ENCODE measurements at regions not wholly inside any gene's neighbourhood (a gene's known extent, or its start where the extent isn't known, plus 50 kb on each side); places are given as distances from the start of the nearest gene placed in this dataset.
"Not testable (repeated sequence)": the region's sequence is repeated elsewhere in the genome, so short reads cannot be mapped to it uniquely, and the experiment has no call there.

- DNase-seq: no peak
These were observed 84.0 kb upstream of the BMP2K start for GRCh38 chr4:78691971-78692821.

- DNase-seq: no peak
These were observed 83.4 kb upstream of the BMP2K start for GRCh38 chr4:78692822-78693170.

GRCh38 chr4:78693777-78694456, 82.2 kb upstream of the BMP2K start:
- no peak for DNase-seq

- DNase-seq: no peak
These were observed 81.7 kb upstream of the BMP2K start for GRCh38 chr4:78694457-78694787.

- no peak for DNase-seq
These were observed 80.2 kb upstream of the BMP2K start for GRCh38 chr4:78695910-78696309.

- DNase-seq: no peak
These were observed 73.1 kb upstream of the BMP2K start for GRCh38 chr4:78703079-78703478.

- no peak for DNase-seq
These were observed 71.8 kb upstream of the BMP2K start for GRCh38 chr4:78704317-78704716.

GRCh38 chr4:78704981-78705683, 71.0 kb upstream of the BMP2K start:
- no peak for DNase-seq

GRCh38 chr4:78706302-78706701, 69.8 kb upstream of the BMP2K start:
- DNase-seq: no peak

GRCh38 chr4:78707268-78707667, 68.9 kb upstream of the BMP2K start:
- DNase-seq: no peak

- DNase-seq: no peak
These were observed 68.4 kb upstream of the BMP2K start for GRCh38 chr4:78707793-78708192.

- no peak for DNase-seq
These were observed 65.6 kb upstream of the BMP2K start for GRCh38 chr4:78710536-78710935.

- DNase-seq: no peak
These were observed 64.5 kb upstream of the BMP2K start for GRCh38 chr4:78711676-78712075.

GRCh38 chr4:78714598-78714997, 61.6 kb upstream of the BMP2K start:
- DNase-seq: not testable (repeated sequence)

GRCh38 chr4:78715372-78715771, 60.8 kb upstream of the BMP2K start:
- DNase-seq: not testable (repeated sequence)

- DNase-seq: not testable (repeated sequence)
These were observed 58.4 kb upstream of the BMP2K start for GRCh38 chr4:78717712-78718111.

GRCh38 chr4:78720204-78720603, 55.9 kb upstream of the BMP2K start:
- DNase-seq: no peak

GRCh38 chr4:78720994-78721677, 55.0 kb upstream of the BMP2K start:
- DNase-seq: no peak

GRCh38 chr4:78721747-78722146, 54.4 kb upstream of the BMP2K start:
- no peak for DNase-seq

GRCh38 chr4:78722320-78722719, 53.8 kb upstream of the BMP2K start:
- DNase-seq: no peak

GRCh38 chr4:78722878-78723277, 53.3 kb upstream of the BMP2K start:
- no peak for DNase-seq

Data from NCI-H748 treated with DMSO at 0.1 percent for 48 hours (cell line).